ENCODE measurements at regions not wholly inside any gene's neighbourhood (a gene's known extent, or its start where the extent isn't known, plus 50 kb on each side); places are given as distances from the start of the nearest gene placed in this dataset.

DNA sequence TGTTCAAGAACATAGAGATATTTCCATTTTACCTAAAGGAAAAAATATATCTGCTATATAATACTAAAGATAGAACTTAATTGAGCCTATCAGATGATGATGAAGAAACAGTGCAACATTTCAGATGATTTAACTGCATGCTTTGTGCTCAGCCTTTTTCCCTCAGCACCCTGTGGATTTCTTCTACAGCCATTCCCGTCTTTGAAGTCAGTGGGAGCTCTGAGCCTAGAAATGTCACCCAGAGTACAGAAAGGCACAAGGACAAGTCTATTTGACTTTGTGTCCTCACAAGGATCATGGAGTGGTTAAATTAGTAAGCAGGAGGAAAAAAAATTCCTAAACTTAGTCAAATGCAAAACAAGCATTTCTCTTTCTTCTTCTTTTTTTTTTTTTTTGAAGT, 994.0 kb upstream of the FLRT2 start:
- Histone ChIP-seq H4K20me1 (ENCODE audit: insufficient read depth, poor library complexity, severe bottlenecking) (no peaks in the 10 kb centered on the region), H3K4me1 (ENCODE audit: insufficient read depth) (peaks cover 10% of the 10 kb centered on the region), H3K9me3 (ENCODE audit: low read depth) (no peaks in the 10 kb centered on the region), H3K27ac (no peak overlapping the region), H3K9me2 (replicated peaks; ENCODE audit: insufficient read depth) (no peaks in the 10 kb centered on the region), H2AFZ (no peak overlapping the region), H3K36me3 (replicated peaks; ENCODE audit: insufficient read depth, low read depth) (no peaks in the 10 kb centered on the region), H3K79me2 (no peaks in the 10 kb centered on the region), H3K4me2 (no peak overlapping the region), H3K4me3 (no peak overlapping the region), H3K27me3 (no peaks in the 10 kb centered on the region)
- TF ChIP-seq EZH2phosphoT487 (IDR thresholded peaks at IDR 0.05; ENCODE audit: low read depth, severe bottlenecking, unreplicated experiment) = no peak
- TF ChIP-seq, protein P1, sequence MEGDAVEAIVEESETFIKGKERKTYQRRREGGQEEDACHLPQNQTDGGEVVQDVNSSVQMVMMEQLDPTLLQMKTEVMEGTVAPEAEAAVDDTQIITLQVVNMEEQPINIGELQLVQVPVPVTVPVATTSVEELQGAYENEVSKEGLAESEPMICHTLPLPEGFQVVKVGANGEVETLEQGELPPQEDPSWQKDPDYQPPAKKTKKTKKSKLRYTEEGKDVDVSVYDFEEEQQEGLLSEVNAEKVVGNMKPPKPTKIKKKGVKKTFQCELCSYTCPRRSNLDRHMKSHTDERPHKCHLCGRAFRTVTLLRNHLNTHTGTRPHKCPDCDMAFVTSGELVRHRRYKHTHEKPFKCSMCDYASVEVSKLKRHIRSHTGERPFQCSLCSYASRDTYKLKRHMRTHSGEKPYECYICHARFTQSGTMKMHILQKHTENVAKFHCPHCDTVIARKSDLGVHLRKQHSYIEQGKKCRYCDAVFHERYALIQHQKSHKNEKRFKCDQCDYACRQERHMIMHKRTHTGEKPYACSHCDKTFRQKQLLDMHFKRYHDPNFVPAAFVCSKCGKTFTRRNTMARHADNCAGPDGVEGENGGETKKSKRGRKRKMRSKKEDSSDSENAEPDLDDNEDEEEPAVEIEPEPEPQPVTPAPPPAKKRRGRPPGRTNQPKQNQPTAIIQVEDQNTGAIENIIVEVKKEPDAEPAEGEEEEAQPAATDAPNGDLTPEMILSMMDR (IDR thresholded peaks at IDR 0.05; ENCODE audit: poor library complexity) = no peak
- WGBS (ENCODE audit: low lambda C conversion rate, missing lambda C conversion rate) = 92% methylated on average over 1 of the region's 1 CpG
- no peak for DNase-seq (ENCODE audit: low spot score)

DNA sequence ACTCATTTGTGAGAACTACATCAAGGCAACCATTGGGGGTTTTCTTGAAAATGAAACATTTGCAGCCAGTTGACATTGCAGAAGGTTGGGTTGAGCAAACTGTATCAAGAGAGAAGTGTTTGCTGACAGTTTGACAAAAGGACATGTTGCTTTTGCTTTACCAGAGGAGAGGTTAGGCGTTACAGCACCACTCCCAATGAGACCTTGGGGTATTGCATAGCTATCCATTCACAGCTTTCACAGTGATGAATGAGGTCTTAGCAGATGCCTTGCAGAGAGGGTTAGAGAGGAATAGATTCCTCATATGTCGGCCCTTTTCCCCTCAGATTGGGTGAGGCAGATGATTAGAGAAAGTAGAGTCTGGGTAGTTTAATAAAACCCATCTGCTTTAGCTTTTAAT, 988.9 kb upstream of the FLRT2 start:
- Histone ChIP-seq H3K36me3 (replicated peaks; ENCODE audit: insufficient read depth, low read depth) (no peaks in the 10 kb centered on the region), H3K9me2 (replicated peaks; ENCODE audit: insufficient read depth) (no peaks in the 10 kb centered on the region), H3K9me3 (ENCODE audit: low read depth) (no peaks in the 10 kb centered on the region), H3K4me2 (no peak overlapping the region), H3K79me2 (no peaks in the 10 kb centered on the region), H3K27ac (no peak overlapping the region), H4K20me1 (ENCODE audit: insufficient read depth, poor library complexity, severe bottlenecking) (no peaks in the 10 kb centered on the region), H3K4me1 (ENCODE audit: insufficient read depth) (no peaks in the 10 kb centered on the region), H2AFZ (no peak overlapping the region), H3K27me3 (no peaks in the 10 kb centered on the region), H3K4me3 (no peak overlapping the region)
- no peak for TF ChIP-seq EZH2phosphoT487 (IDR thresholded peaks at IDR 0.05; ENCODE audit: low read depth, severe bottlenecking, unreplicated experiment)
- TF ChIP-seq EZH2 (IDR thresholded peaks at IDR 0.05; ENCODE audit: borderline replicate concordance) = no peak
- no peak for DNase-seq (ENCODE audit: low spot score)
- 44% methylated on average over 2 of the region's 2 CpGs for WGBS (ENCODE audit: low lambda C conversion rate, missing lambda C conversion rate)

DNA sequence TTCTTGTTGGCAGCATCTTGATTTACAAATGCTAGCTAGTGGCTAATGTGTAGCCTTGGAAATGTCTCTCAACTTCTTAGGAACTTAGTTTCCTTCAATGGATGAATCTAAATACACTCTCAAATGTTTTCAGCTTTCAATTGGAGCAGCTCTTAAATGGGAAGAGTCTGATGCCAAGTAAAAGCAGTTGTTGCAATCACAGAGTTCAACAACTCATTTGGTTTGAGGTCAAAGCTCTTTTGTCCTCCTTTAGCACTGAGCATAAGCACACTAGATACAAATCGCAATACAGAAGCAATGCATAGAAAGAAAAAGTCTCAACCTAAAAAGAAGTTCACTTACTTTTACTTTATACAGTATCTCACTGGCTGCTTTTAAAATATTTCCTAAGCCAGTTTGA, 986.1 kb upstream of the FLRT2 start:
- Histone ChIP-seq H3K79me2 (no peaks in the 10 kb centered on the region), H4K20me1 (ENCODE audit: insufficient read depth, poor library complexity, severe bottlenecking) (no peaks in the 10 kb centered on the region), H3K27ac (no peak overlapping the region), H3K9me2 (replicated peaks; ENCODE audit: insufficient read depth) (no peaks in the 10 kb centered on the region), H3K4me1 (ENCODE audit: insufficient read depth) (no peaks in the 10 kb centered on the region), H3K4me2 (no peak overlapping the region), H3K9me3 (ENCODE audit: low read depth) (no peaks in the 10 kb centered on the region), H2AFZ (no peak overlapping the region), H3K36me3 (replicated peaks; ENCODE audit: insufficient read depth, low read depth) (no peaks in the 10 kb centered on the region), H3K4me3 (no peak overlapping the region), H3K27me3 (no peaks in the 10 kb centered on the region)
- 94% methylated on average over 1 of the region's 1 CpG for WGBS (ENCODE audit: low lambda C conversion rate, missing lambda C conversion rate)
- TF ChIP-seq, protein P1 (IDR thresholded peaks at IDR 0.05; ENCODE audit: poor library complexity) = no peak
- TF ChIP-seq EZH2 (IDR thresholded peaks at IDR 0.05; ENCODE audit: borderline replicate concordance) = no peak
- no peak for TF ChIP-seq EZH2phosphoT487 (IDR thresholded peaks at IDR 0.05; ENCODE audit: low read depth, severe bottlenecking, unreplicated experiment)
- no peak for DNase-seq (ENCODE audit: low spot score)

DNA sequence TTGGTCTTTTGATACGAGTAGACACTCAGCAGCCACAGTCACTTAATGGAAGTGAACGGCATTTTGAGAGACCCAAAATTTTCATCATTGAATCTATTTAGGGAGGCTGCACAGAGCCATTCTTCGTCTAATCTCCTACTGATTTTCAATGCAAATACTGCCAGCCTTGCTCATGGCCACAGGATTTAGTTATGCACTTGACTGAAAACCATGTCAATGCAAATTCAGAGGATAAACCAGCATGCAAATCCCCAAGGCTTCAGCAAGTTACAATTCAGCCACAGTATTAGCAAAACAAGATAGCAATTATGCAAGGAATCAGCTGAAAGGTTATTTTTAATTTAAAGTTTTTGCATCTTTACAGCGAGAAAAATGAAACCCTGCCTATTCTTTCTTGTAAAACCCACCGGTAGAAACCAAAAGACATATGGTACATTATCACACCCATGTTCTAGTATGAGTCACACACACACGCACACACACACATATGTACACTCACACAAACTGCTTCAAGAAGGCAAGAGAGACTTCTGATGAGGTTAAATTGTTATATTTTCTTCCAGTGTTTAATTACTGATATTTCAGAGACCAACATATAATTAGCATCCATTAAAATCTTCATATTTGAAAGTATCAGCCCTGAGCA, 985.3 kb upstream of the FLRT2 start:
- Histone ChIP-seq H3K9me3 (ENCODE audit: low read depth) (no peaks in the 10 kb centered on the region), H3K4me1 (ENCODE audit: insufficient read depth) (no peaks in the 10 kb centered on the region), H3K9me2 (replicated peaks; ENCODE audit: insufficient read depth) (no peaks in the 10 kb centered on the region), H2AFZ (no peak overlapping the region), H3K79me2 (no peaks in the 10 kb centered on the region), H3K27ac (no peak overlapping the region), H3K36me3 (replicated peaks; ENCODE audit: insufficient read depth, low read depth) (no peaks in the 10 kb centered on the region), H3K27me3 (no peaks in the 10 kb centered on the region), H4K20me1 (ENCODE audit: insufficient read depth, poor library complexity, severe bottlenecking) (no peaks in the 10 kb centered on the region), H3K4me2 (no peak overlapping the region), H3K4me3 (no peak overlapping the region)
- TF ChIP-seq, protein P1 (IDR thresholded peaks at IDR 0.05; ENCODE audit: poor library complexity) = no peak
- TF ChIP-seq EZH2 (IDR thresholded peaks at IDR 0.05; ENCODE audit: borderline replicate concordance) (no peak), EZH2phosphoT487 (IDR thresholded peaks at IDR 0.05; ENCODE audit: low read depth, severe bottlenecking, unreplicated experiment) (no peak)
- WGBS (ENCODE audit: low lambda C conversion rate, missing lambda C conversion rate) = 63% methylated on average over 6 of the region's 6 CpGs
- DNase-seq (ENCODE audit: low spot score) = no peak
